COLO668 (cell line): ENCODE measurements at regions not wholly inside any gene's neighbourhood (a gene's known extent, or its start where the extent isn't known, plus 50 kb on each side); places are given as distances from the start of the nearest gene placed in this dataset.
A peak's percentile ranks its signal among the peaks of the same experiment; 100 is the strongest.
"Not testable (repeated sequence)": the region's sequence is repeated elsewhere in the genome, so short reads cannot be mapped to it uniquely, and the experiment has no call there.

Experiments
- DNase-seq: peaks from one replicate; lab custom pipeline; 2025; ENCODE audit not compliant: unreplicated experiment; lab: John Stamatoyannopoulos, UW

DNA sequence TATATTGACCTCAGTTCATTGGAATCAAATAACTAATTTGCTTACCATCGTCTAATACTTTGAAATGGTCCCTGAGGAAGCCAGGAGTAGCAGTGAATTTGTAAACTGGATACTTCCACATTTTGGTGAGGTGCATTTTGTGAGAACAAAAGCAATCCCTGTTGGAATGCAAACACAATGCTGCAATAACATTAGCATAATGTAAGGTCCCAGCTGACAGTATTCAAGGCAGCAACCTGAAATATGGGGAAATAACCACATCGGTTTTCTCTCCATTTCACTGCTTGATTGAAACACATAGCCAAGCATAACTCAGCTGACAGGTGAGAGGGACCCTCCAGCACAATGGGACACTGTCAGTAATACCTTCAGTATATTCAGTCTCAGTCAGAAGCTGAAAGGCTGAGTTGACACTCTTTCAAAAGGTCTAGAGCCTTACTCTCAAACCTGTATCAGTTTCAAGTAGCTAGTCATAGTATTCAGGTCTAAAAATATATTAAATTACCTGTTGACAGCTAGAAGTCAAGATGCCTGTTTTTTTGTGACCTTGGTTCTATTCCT, 1311.9 kb upstream of the NRXN1 start:
- DNase-seq = no peak

GRCh38 chr2:52343010-52343409, 1311.1 kb upstream of the NRXN1 start:
- no peak for DNase-seq

DNA sequence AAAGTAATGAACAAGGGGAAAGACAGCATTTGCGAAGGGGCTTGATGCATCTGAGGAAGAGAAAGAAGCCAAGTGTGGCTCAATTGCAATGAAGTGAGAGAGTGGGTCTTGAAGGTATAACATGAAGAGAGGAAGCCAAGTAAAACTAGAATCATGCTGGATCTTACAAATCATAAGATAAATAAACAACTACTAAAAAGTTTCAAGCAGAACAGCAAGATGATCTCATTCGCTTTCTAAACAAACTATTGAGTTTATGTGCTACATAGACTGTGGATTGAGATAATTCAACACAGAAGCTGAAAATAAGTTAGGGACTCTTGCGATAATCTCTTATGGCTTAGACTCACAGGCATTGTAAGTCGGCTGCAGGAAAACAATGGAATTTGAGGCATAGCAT, 1310.5 kb upstream of the NRXN1 start:
- DNase-seq = no peak

DNA sequence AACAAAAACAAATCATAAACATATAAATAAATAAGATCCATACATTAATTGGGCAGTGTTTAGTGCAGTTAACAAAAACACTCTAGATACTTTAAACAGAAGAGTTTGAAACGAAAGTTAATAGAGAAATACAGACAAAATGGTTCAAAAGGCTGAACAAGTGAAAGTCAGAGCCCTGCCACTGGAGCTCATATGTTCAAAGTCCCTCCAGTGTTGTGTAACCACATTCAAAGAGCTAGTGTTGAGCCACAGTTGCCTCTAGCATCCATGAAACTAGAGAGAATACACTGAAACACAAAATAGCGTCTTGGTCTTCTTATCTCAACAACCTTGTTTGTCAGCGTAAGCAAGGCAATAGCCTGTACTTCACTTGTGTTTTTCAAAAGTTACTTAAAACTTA, 1309.8 kb upstream of the NRXN1 start:
- no peak for DNase-seq

- no peak for DNase-seq
Measured at GRCh38 chr2:52340171-52340570, 1308.2 kb upstream of the NRXN1 start.

- not testable (repeated sequence) for DNase-seq
Measured at GRCh38 chr2:52337786-52338185, 1305.9 kb upstream of the NRXN1 start.

DNA sequence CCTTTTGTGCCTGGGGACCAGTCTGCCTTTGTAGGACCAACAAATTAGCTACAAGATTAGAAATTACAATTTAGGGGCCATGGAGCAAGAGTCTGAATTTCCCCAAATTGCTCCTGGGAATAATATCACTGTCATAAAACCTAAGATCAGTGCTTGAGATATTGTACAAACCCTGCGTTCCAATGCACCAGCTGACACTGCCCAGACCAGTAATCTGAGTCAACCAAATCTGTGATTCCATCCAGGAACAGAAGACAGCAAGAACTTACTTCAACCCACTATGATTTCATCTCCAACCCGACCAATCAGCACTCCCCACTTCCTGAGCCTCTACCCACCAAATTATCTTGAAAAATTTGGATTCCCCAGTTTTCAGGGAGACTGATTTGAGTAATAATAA, 1305.0 kb upstream of the NRXN1 start:
- no peak for DNase-seq

GRCh38 chr2:52335727-52336126, 1303.8 kb upstream of the NRXN1 start:
- no peak for DNase-seq

DNA sequence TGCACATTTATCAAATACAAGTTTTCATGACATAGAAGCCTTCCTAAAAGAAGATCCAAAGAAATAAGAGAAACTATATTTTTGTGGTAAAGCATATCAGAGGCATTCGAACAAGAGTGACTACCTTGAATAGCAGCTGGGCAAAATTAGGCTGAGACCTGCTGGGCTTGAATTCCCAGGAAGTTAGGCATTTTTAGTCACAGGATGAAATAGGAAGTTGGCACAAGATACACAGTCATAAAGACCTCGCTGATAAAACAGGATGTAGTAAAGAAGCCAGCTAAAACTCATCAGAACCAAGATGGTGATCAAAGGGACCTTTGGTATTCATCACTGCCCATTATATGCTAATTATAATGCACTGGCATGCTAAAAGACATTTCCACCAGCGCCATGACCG, 1302.3 kb upstream of the NRXN1 start:
- DNase-seq = no peak

- DNase-seq = no peak
Measured at GRCh38 chr2:52327641-52328040, 1295.7 kb upstream of the NRXN1 start.

DNA sequence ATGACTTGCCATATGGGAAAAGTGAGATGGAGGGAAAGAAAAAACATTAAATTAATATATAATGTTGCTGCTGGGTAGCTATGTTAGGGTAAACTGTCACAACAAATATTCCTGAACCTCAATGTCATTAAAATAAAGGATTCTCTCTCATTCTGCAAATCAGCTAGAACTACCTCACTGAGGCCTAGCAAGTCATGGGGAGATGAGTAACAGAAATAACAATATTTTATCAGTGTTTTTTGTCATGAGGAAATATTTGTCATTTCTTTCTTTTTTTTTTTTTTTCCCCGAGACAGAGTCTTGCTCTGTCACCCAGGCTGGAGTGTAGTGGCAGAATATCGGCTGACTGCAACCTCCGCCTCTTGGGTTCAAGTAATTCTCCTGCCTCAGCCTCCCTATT, 1282.3 kb upstream of the NRXN1 start:
- no peak for DNase-seq

DNA sequence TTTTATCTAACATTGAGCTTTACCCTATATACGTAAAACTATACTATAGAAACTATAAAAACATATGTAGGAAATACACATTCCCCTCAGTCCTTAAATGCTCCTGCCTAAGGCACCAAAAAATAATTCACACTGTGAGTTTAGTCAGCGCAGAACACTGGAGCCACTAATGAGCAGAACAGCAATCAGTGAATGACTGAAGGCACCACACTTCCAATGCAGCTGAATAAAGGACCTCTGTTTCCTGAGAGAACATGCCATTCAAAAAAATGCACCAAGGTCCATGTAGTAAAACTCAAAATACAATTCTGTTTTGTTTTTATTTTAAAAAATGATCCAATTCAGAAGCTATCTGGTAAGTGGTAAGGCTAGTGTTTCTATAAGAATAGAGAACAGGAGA, 1280.6 kb upstream of the NRXN1 start:
- DNase-seq = no peak

GRCh38 chr2:52311862-52312261, 1279.9 kb upstream of the NRXN1 start:
- DNase-seq = no peak

GRCh38 chr2:52308156-52308555, 1276.2 kb upstream of the NRXN1 start:
- no peak for DNase-seq

DNA sequence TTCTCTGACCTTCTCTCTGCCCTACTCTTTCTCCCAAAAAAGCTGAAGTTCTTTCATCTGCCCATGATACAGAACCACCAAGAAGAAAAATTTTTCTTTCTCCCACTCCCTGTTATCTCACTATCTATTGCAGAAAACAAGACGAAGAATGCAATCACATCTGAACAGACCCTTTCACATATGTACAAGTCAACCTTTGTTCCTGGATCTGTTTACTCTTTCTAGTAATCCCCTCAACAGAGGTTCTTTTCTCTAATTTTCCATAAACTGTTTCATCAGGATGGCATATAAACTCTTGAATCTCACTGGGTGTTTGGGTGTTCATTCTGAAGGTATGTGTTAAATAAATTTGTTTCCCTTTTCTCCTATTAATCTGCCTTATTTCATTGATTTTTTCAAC, 1262.7 kb upstream of the NRXN1 start:
- no peak for DNase-seq

DNA sequence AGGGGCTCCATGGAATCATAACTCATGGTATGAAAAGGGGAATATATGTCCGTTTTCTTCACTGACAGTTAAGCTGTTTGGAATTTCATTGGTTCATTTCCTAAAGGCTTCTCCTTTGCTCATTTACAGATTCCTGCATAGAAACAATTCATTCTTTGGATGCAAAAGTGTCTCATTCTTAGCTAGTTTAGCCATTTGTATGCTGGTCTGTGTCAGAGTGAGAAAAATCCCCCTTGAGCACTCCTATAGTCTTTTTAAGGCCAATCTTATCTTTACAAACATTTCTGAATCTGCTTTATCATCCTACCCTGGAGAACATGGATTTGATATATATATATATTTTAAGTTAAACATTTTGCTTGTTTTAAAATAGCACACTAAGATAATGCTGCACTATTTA, 1260.9 kb upstream of the NRXN1 start:
- no peak for DNase-seq

GRCh38 chr2:52289741-52290140, 1257.8 kb upstream of the NRXN1 start:
- no peak for DNase-seq

GRCh38 chr2:52288596-52288995, 1256.7 kb upstream of the NRXN1 start:
- no peak for DNase-seq

GRCh38 chr2:52269696-52270485, 1238.0 kb upstream of the NRXN1 start:
- DNase-seq = no peak

GRCh38 chr2:52264911-52265310, 1233.0 kb upstream of the NRXN1 start:
- DNase-seq = no peak

GRCh38 chr2:52264488-52264887, 1232.6 kb upstream of the NRXN1 start:
- peak; percentile 42 for DNase-seq

DNA sequence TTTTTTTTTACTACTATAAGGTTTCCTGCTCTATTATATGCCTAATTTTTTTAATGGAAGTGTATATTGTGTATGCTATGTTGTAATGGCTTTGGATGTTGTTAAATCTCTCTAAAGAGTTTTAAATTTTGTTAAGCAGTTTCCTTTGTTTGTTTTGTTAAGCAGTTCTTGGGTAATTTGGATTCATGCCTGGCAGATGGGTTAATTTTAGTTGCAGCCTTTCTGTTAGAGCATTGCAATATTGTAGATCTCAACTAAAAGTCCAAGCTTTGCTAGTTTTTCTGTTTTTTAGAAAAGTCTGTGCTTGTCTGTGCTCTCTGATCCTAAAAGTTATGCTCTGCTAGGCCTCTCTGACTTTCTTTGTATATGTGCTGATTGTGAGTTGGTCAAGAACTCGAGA, 1229.0 kb upstream of the NRXN1 start:
- DNase-seq = no peak

- DNase-seq = not testable (repeated sequence)
Measured at GRCh38 chr2:52258967-52259366, 1227.0 kb upstream of the NRXN1 start.
